HepG2 (cell line): ENCODE measurements at regions not wholly inside any gene's neighbourhood (a gene's known extent, or its start where the extent isn't known, plus 50 kb on each side); places are given as distances from the start of the nearest gene placed in this dataset.

Experiments used
- ATAC-seq: fragments of 200-7000 bp; cut with Tn5 transposase; 3 replicates; pipeline ENCODE4 v1.9.1; 2020; ENCODE audit warnings: mild to moderate bottlenecking, moderate library complexity
- BruUV-seq: library from RNA; stranded (reverse); fragments of 400-500 nt; replicated peaks from 2 replicates; lab custom pipeline; 2021; lab: Mats Ljungman, UMichigan
- CTCF ChIA-PET: fragments of 300-600 bp; formaldehyde crosslinking; extraction: SDS; loops from one replicate; lab custom pipeline; 2021; ENCODE audit warnings: low total read pairs, inconsistent platforms, low intra/inter-chr PET ratio; lab: Yijun Ruan, JAX
- POLR2A ChIA-PET: fragments of 350-600 bp; sonication (Branson Sonifier 250); formaldehyde crosslinking; loops from one replicate; lab custom pipeline; 2020; ENCODE audit warnings: antibody characterized with exemption, inconsistent platforms; lab: Yijun Ruan, JAX
- DNase-seq: peaks from one replicate; pipeline ENCODE4 v3.0.0-alpha.2; 2015; ENCODE audit warnings: low spot score
- FAIRE-seq: peaks from 3 replicates; lab custom pipeline; 2011; peaks lifted over from hg19 to GRCh38; lab: Jason Lieb, UNC
- H2AFZ ChIP-seq: one replicate; pipeline ENCODE4 v1.6.1; 2011; ENCODE audit warnings: low read length, inconsistent platforms
- H3K27ac ChIP-seq: fragments of 300-600 bp; 3 replicates; pipeline ENCODE4 v1.8.0; 2011; ENCODE audit warnings: mixed run types, mild to moderate bottlenecking, mixed read lengths, low read length, inconsistent platforms; ENCODE audit not compliant: insufficient read depth; ENCODE audit errors: extremely low read length
- H3K27me3 ChIP-seq, 2 experiments: fragments of 200-600 bp in 1 of 2; 2 replicates in 1 of 2; 3 replicates in 1 of 2; pipeline versions ENCODE4 v1.6.0 to v1.8.0; 2011; ENCODE audit warnings: low read length in 2 of 2, mild to moderate bottlenecking in 2 of 2, moderate library complexity in 2 of 2, inconsistent platforms in 1 of 2; ENCODE audit not compliant: insufficient read depth in 2 of 2, control insufficient read depth in 1 of 2
- H3K36me3 ChIP-seq, 2 experiments: fragments of 200-600 bp in 1 of 2; replicated peaks in 1 of 2; 2 replicates in 1 of 2; 3 replicates in 1 of 2; pipeline versions ENCODE4 v1.5.1 to v1.8.0; 2011; ENCODE audit warnings: low read length in 2 of 2, inconsistent platforms in 1 of 2; ENCODE audit not compliant: insufficient read depth in 2 of 2, control insufficient read depth in 1 of 2
- H3K4me1 ChIP-seq: 2 replicates; pipeline ENCODE4 v1.5.1; 2012; ENCODE audit warnings: low read length, inconsistent platforms; ENCODE audit not compliant: insufficient read depth
- H3K4me2 ChIP-seq: 2 replicates; pipeline ENCODE4 v1.6.0; 2011; ENCODE audit warnings: low read depth, low read length, inconsistent platforms
- H3K4me3 ChIP-seq, 3 experiments: fragments of 200-600 bp in 1 of 3; sonication (generic), shearing (Covaris generic) in 1 of 3; replicated peaks in 1 of 3; 2 replicates each; pipeline ENCODE4 v1.5.1; 2011 to 2016; ENCODE audit warnings: low read length in 3 of 3, inconsistent platforms in 2 of 3, low read depth in 2 of 3, mild to moderate bottlenecking in 2 of 3, control low read depth in 1 of 3, mixed read lengths in 1 of 3; ENCODE audit not compliant: insufficient read depth in 1 of 3
- H3K79me2 ChIP-seq: one replicate; pipeline ENCODE4 v1.6.1; 2011; ENCODE audit warnings: low read length, inconsistent platforms; ENCODE audit not compliant: insufficient read depth
- H3K9ac ChIP-seq: 2 replicates; pipeline ENCODE4 v1.6.0; 2011; ENCODE audit warnings: mild to moderate bottlenecking, low read depth, low read length, inconsistent platforms; ENCODE audit not compliant: insufficient read depth
- H3K9me3 ChIP-seq: 2 replicates; pipeline ENCODE4 v1.5.1; 2012; ENCODE audit warnings: mild to moderate bottlenecking, low read length
- H4K20me1 ChIP-seq: 2 replicates; pipeline ENCODE4 v1.6.0; 2011; ENCODE audit warnings: inconsistent platforms, mild to moderate bottlenecking, low read length, moderate library complexity; ENCODE audit not compliant: insufficient read depth
- ARID4A ChIP-seq: sonication (generic); formaldehyde crosslinking; IDR thresholded peaks from 2 replicates; pipeline ENCODE4 v1.5.0; 2020; ENCODE audit warnings: mild to moderate bottlenecking, missing genetic modification reagents, borderline replicate concordance
- ATF5 ChIP-seq: sonication (generic); formaldehyde crosslinking; IDR thresholded peaks from 2 replicates; pipeline ENCODE4 v1.4.0; 2020; ENCODE audit warnings: mild to moderate bottlenecking, low read depth, missing genetic modification reagents
- BCL3 ChIP-seq: sonication (generic); formaldehyde crosslinking; IDR thresholded peaks from 2 replicates; pipeline ENCODE4 v1.5.1; 2020; ENCODE audit warnings: mild to moderate bottlenecking, missing genetic modification reagents, moderate library complexity
- CREBL2 ChIP-seq: sonication (generic); formaldehyde crosslinking; IDR thresholded peaks from 2 replicates; pipeline ENCODE4 v1.8.1; 2023; ENCODE audit warnings: missing genetic modification reagents, mild to moderate bottlenecking, borderline replicate concordance
- CREM ChIP-seq, 2 experiments: sonication (generic) in 1 of 2; formaldehyde crosslinking in 1 of 2; IDR thresholded peaks; 2 replicates each; pipeline versions ENCODE4 v1.4.0 to v1.6.1; 2016 to 2020; ENCODE audit warnings: antibody characterized with exemption in 1 of 2, mild to moderate bottlenecking in 1 of 2, missing genetic modification reagents in 1 of 2
- DBP ChIP-seq: sonication (generic); formaldehyde crosslinking; IDR thresholded peaks from 2 replicates; pipeline ENCODE4 v1.4.0; 2020; ENCODE audit warnings: missing genetic modification reagents; ENCODE audit errors: not compliant biosample characterization
- EED ChIP-seq: sonication (generic); formaldehyde crosslinking; IDR thresholded peaks from 2 replicates; pipeline ENCODE4 v1.5.0; 2020; ENCODE audit warnings: mild to moderate bottlenecking, missing genetic modification reagents
- GFI1 ChIP-seq: sonication (generic); formaldehyde crosslinking; IDR thresholded peaks from 2 replicates; pipeline ENCODE4 v1.5.0; 2020; ENCODE audit warnings: missing genetic modification reagents, mild to moderate bottlenecking, borderline replicate concordance
- GTF2F1 ChIP-seq: fragments of 150-350 bp; IDR thresholded peaks from 2 replicates; pipeline ENCODE4 v1.6.1; 2014; ENCODE audit warnings: low read length
- TSC22D2 ChIP-seq: sonication (generic); formaldehyde crosslinking; IDR thresholded peaks from 2 replicates; pipeline ENCODE4 v1.5.1; 2020; ENCODE audit warnings: missing genetic modification reagents, mild to moderate bottlenecking, borderline replicate concordance
- ZFP91 ChIP-seq: sonication (generic); formaldehyde crosslinking; IDR thresholded peaks from 2 replicates; pipeline ENCODE4 v1.9.0; 2022; ENCODE audit warnings: missing genetic modification reagents, mild to moderate bottlenecking, borderline replicate concordance
- ZNF30 ChIP-seq: sonication (generic); formaldehyde crosslinking; IDR thresholded peaks from 2 replicates; pipeline ENCODE4 v1.5.0; 2020; ENCODE audit warnings: mild to moderate bottlenecking, missing genetic modification reagents
- ZNF605 ChIP-seq: sonication (generic); formaldehyde crosslinking; IDR thresholded peaks from 2 replicates; pipeline ENCODE4 v1.8.0; 2022; ENCODE audit warnings: mild to moderate bottlenecking, missing genetic modification reagents
- ZNF607 ChIP-seq: sonication (generic); formaldehyde crosslinking; IDR thresholded peaks from 2 replicates; pipeline ENCODE4 v1.5.1; 2020; ENCODE audit warnings: missing genetic modification reagents, mild to moderate bottlenecking, borderline replicate concordance
- ZNF720 ChIP-seq: sonication (generic); formaldehyde crosslinking; IDR thresholded peaks from 2 replicates; pipeline ENCODE4 v1.4.0; 2020; ENCODE audit warnings: missing genetic modification reagents
- in situ Hi-C: cut with HindIII; loops from 2 replicates; pipeline ENCODE4 v1.10.0; 2017; ENCODE audit warnings: low pct_unique_long_range_greater_than_20kb; ENCODE audit not compliant: extremely low pct_ligation_motif_present
- intact Hi-C: fragments of 100-400 bp; cut with micrococcal nuclease; formaldehyde crosslinking; loops from one replicate; pipeline ENCODE4 v1.10.0; 2022; ENCODE audit not compliant: unreplicated experiment

GRCh38 chr9:26673261-26673660, 219.3 kb downstream of the CAAP1 start:
- no peaks in the 10 kb centered on the region for H3K79me2 ChIP-seq
- FAIRE-seq (no peak), ATAC-seq (no peak), DNase-seq (no peak)
- ChIA-PET POLR2A (no interaction called here), CTCF (no interaction called here)
- no peak overlapping the region for H3K4me2 ChIP-seq
- no peak overlapping the region for H3K4me3 ChIP-seq
- intact Hi-C loops (no loop called here), in situ Hi-C loops (no loop called here)
- H3K27ac ChIP-seq: no peak overlapping the region
- no peaks in the 10 kb centered on the region for H3K4me1 ChIP-seq
- H2AFZ ChIP-seq: no peak overlapping the region
- H4K20me1 ChIP-seq: no peaks in the 10 kb centered on the region
- no peak for TF ChIP-seq TSC22D2 (CRISPR knock-in tag)
- no peak for TF ChIP-seq ZNF605 (CRISPR knock-in tag)
- no peak for TF ChIP-seq CREBL2 (CRISPR knock-in tag)
- no peak for TF ChIP-seq ZNF607 (CRISPR knock-in tag)
- no peak for TF ChIP-seq ARID4A (CRISPR knock-in tag)
- TF ChIP-seq CREM (IDR thresholded peaks at IDR 0.05): no peak
- no peak for TF ChIP-seq CREM (CRISPR knock-in tag; IDR thresholded peaks at IDR 0.05)
- no peak for TF ChIP-seq GFI1 (CRISPR knock-in tag)
- TF ChIP-seq GTF2F1: no peak
- TF ChIP-seq DBP (CRISPR knock-in tag): no peak
- no peak for TF ChIP-seq ATF5 (CRISPR knock-in tag)
- no peak for TF ChIP-seq ZNF720 (CRISPR knock-in tag)
- TF ChIP-seq ZNF30: no peak
- no peak for TF ChIP-seq BCL3 (CRISPR knock-in tag)
- TF ChIP-seq ZFP91: no peak
- TF ChIP-seq EED (CRISPR knock-in tag): no peak
- no peak overlapping the region for H3K9ac ChIP-seq
- H3K36me3 ChIP-seq: no peaks in the 10 kb centered on the region
- BruUV-seq: no TSS peak
- H3K27me3 ChIP-seq: no peaks in the 10 kb centered on the region
- H3K9me3 ChIP-seq: no peaks in the 10 kb centered on the region
